Sigmoid colon (tissue), 4 donors: ENCODE measurements at regions not wholly inside any gene's neighbourhood (a gene's known extent, or its start where the extent isn't known, plus 50 kb on each side); places are given as distances from the start of the nearest gene placed in this dataset.

Experiments
- CTCF ChIP-seq, 4 experiments: fragments of 450-650 bp in 3 of 4; fragments of 200-600 bp in 1 of 4; IDR thresholded peaks; one replicate each; pipeline ENCODE4 v1.5.1; 2016 to 2019; ENCODE audit warnings: antibody characterized with exemption in 4 of 4, mild to moderate bottlenecking in 3 of 4, moderate library complexity in 2 of 4
- EP300 ChIP-seq, 4 donors: sonication (generic); formaldehyde crosslinking; IDR thresholded peaks; one replicate each; pipeline ENCODE4 v1.6.1; 2017; ENCODE audit warnings: antibody characterized with exemption in 4 of 4
- POLR2A ChIP-seq, 2 donors: fragments of 450-650 bp; IDR thresholded peaks; one replicate each; pipeline ENCODE4 v1.6.1; 2016; ENCODE audit warnings: antibody characterized with exemption in 2 of 2, mild to moderate bottlenecking in 2 of 2, moderate library complexity in 2 of 2
- POLR2AphosphoS5 ChIP-seq, 4 donors: sonication (generic); formaldehyde crosslinking; IDR thresholded peaks; one replicate each; pipeline ENCODE4 v1.6.1; 2017; ENCODE audit warnings: antibody characterized with exemption in 4 of 4

DNA sequence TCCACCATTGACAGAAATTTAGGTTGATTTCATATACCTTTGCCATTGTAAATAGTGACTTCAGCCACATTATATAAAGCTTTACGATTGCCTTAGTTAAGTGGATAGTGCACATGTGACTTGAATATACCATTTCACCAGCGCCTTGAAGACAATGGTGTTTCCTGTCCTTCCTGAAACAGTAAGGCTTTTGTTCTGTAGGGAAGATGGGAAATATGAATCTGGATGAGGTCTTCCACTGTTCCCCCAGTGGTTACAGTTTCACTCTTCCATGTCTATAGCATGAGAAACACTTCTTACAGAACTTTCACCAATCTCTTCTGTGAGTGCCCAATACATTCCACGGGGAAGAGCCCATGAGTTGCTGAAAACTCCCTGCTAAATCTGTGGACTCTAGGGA, 240.5 kb downstream of the TRIB2 start:
- TF ChIP-seq POLR2AphosphoS5 (IDR thresholded peaks at IDR 0.05) (no peak), CTCF (IDR thresholded peaks at IDR 0.05) (no peak), EP300 (IDR thresholded peaks at IDR 0.05) (no peak), POLR2A (IDR thresholded peaks at IDR 0.05) (no peak)
